OCI-LY7 (cell line): ENCODE measurements at regions not wholly inside any gene's neighbourhood (a gene's known extent, or its start where the extent isn't known, plus 50 kb on each side); places are given as distances from the start of the nearest gene placed in this dataset.

Experiments
- BruUV-seq: library from RNA; stranded (reverse); fragments of 400-500 nt; replicated peaks from 2 replicates; lab custom pipeline; 2021; lab: Mats Ljungman, UMichigan
- CTCF ChIA-PET: fragments of 300-600 bp; sonication (Branson Sonifier 250); formaldehyde crosslinking; loops from one replicate; lab custom pipeline; 2022; ENCODE audit warnings: antibody characterized with exemption; ENCODE audit not compliant: unreplicated experiment; lab: Charles Lee
- POLR2A ChIA-PET: fragments of 300-600 bp; sonication (Branson Sonifier 250); formaldehyde crosslinking; loops from one replicate; lab custom pipeline; 2022; ENCODE audit warnings: antibody characterized with exemption; lab: Charles Lee
- DNase-seq: peaks from one replicate; pipeline ENCODE4 v3.0.0-alpha.2; 2015; ENCODE audit warnings: low spot score
- H2AFZ ChIP-seq: fragments of 200-600 bp; sonication (generic), shearing (Covaris generic); 2 replicates; pipeline ENCODE4 v1.6.1; 2014; ENCODE audit warnings: mild to moderate bottlenecking, antibody characterized with exemption, low read length, moderate library complexity
- H3K27ac ChIP-seq: fragments of 200-600 bp; sonication (generic); 2 replicates; pipeline ENCODE4 v1.5.1; 2014; ENCODE audit warnings: mixed run types, low read depth, mild to moderate bottlenecking, moderate library complexity, low read length, inconsistent platforms; ENCODE audit not compliant: poor library complexity, severe bottlenecking
- H3K36me3 ChIP-seq: fragments of 200-600 bp; sonication (generic); 2 replicates; pipeline ENCODE4 v1.6.1; 2014; ENCODE audit warnings: mild to moderate bottlenecking, antibody characterized with exemption, low read length, moderate library complexity, mixed read lengths; ENCODE audit not compliant: insufficient read depth
- H3K4me1 ChIP-seq: fragments of 200-600 bp; sonication (generic); 2 replicates; pipeline ENCODE4 v1.5.1; 2014; ENCODE audit warnings: mild to moderate bottlenecking, low read length; ENCODE audit not compliant: insufficient read depth, poor library complexity, severe bottlenecking
- H3K4me2 ChIP-seq: fragments of 200-600 bp; sonication (generic); 2 replicates; pipeline ENCODE4 v1.6.1; 2014; ENCODE audit warnings: mild to moderate bottlenecking, low read length
- H3K4me3 ChIP-seq: fragments of 200-600 bp; sonication (generic); 2 replicates; pipeline ENCODE4 v1.5.1; 2014; ENCODE audit warnings: mild to moderate bottlenecking, low read depth, low read length; ENCODE audit not compliant: poor library complexity, severe bottlenecking
- H3K79me2 ChIP-seq: fragments of 200-600 bp; sonication (generic); 2 replicates; pipeline ENCODE4 v1.6.1; 2016; ENCODE audit warnings: low read depth, mild to moderate bottlenecking, low read length, moderate library complexity, mixed read lengths; ENCODE audit not compliant: insufficient read depth
- H3K9me2 ChIP-seq: fragments of 200-600 bp; sonication (generic); 2 replicates; pipeline ENCODE4 v1.6.1; 2016; ENCODE audit warnings: mild to moderate bottlenecking, low read length, mixed read lengths; ENCODE audit not compliant: insufficient read depth
- H3K9me3 ChIP-seq: fragments of 200-600 bp; sonication (generic); 2 replicates; pipeline ENCODE4 v1.6.1; 2014; ENCODE audit warnings: mild to moderate bottlenecking, mixed run types, low read length, mixed read lengths
- H4K20me1 ChIP-seq: fragments of 200-600 bp; sonication (generic); 2 replicates; pipeline ENCODE4 v1.6.1; 2014; ENCODE audit warnings: mild to moderate bottlenecking, antibody characterized with exemption, low read length, moderate library complexity, mixed read lengths; ENCODE audit not compliant: insufficient read depth
- CTCF ChIP-seq: fragments of 200-600 bp; sonication (generic); conservative IDR thresholded peaks from 2 replicates; pipeline ENCODE4 v1.5.1; 2014; ENCODE audit warnings: mild to moderate bottlenecking, antibody characterized with exemption, low read length, moderate library complexity, mixed read lengths
- EZH2phosphoT487 ChIP-seq: fragments of 200-600 bp; sonication (generic); IDR thresholded peaks from 2 replicates; pipeline ENCODE4 v1.6.1; 2018; ENCODE audit warnings: low read depth, borderline replicate concordance, mild to moderate bottlenecking, mixed run types, antibody characterized with exemption, low read length, moderate library complexity, mixed read lengths
- intact Hi-C: fragments of 100-400 bp; cut with micrococcal nuclease; formaldehyde crosslinking; loops from one replicate; pipeline ENCODE4 v1.10.0; 2022; ENCODE audit not compliant: unreplicated experiment

- no peak overlapping the region for H2AFZ ChIP-seq
- H3K4me3 ChIP-seq, result no peak overlapping the region
- intact Hi-C loops, result no loop called here
- H3K4me2 ChIP-seq, result no peak overlapping the region
- no peaks in the 10 kb centered on the region for H3K9me2 ChIP-seq
- no peak overlapping the region for H3K27ac ChIP-seq
- DNase-seq, result no peak
- no peaks in the 10 kb centered on the region for H3K9me3 ChIP-seq
- TF ChIP-seq EZH2phosphoT487 (no peak), CTCF (no peak)
- BruUV-seq, result no TSS peak
- no peaks in the 10 kb centered on the region for H3K36me3 ChIP-seq
- H4K20me1 ChIP-seq, result no peaks in the 10 kb centered on the region
- CTCF ChIA-PET, result no interaction called here
- no peaks in the 10 kb centered on the region for H3K4me1 ChIP-seq
- POLR2A ChIA-PET, result no interaction called here
- no peaks in the 10 kb centered on the region for H3K79me2 ChIP-seq
These were observed 92.8 kb upstream of the KCND2 start for GRCh38 chr7:120180221-120180620.

DNA sequence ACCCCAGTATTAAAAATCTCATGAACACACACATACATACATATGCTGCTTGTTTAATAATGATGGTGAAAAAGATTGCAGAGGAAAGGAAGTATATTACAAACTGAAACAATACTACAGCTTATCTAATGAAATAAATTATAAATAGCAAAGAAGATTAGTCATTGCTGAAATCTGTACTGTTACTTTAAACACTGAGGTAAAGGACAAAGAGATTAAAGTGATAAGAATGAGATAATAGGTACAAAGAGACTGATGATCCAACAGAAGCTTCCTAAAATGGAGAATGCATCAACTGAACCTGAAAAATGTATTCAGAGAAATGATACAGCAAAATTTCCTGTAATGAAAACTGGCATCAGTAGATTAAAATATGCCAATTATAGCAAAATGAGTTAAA lies 91.5 kb upstream of the KCND2 start:
- POLR2A ChIA-PET, result no interaction called here
- TF ChIP-seq EZH2phosphoT487, result no peak
- TF ChIP-seq CTCF, result no peak
- BruUV-seq, result no TSS peak
- no peaks in the 10 kb centered on the region for H3K9me2 ChIP-seq
- H3K4me1 ChIP-seq, result no peaks in the 10 kb centered on the region
- intact Hi-C loops, result no loop called here
- H3K9me3 ChIP-seq, result no peaks in the 10 kb centered on the region
- CTCF ChIA-PET, result no interaction called here
- DNase-seq, result no peak
- H4K20me1 ChIP-seq, result no peaks in the 10 kb centered on the region
- no peak overlapping the region for H3K4me3 ChIP-seq
- H3K27ac ChIP-seq, result no peak overlapping the region
- no peaks in the 10 kb centered on the region for H3K79me2 ChIP-seq
- no peak overlapping the region for H3K4me2 ChIP-seq
- no peaks in the 10 kb centered on the region for H3K36me3 ChIP-seq
- no peak overlapping the region for H2AFZ ChIP-seq

GRCh38 chr7:120184866-120185265 lies 88.1 kb upstream of the KCND2 start:
- BruUV-seq, result no TSS peak
- POLR2A ChIA-PET, result interaction anchor here (0.7 kb wide), 1 partner anchor 14 kb away, joined by 4 read pairs; no protein-coding TSS in a partner anchor
- CTCF ChIA-PET, result no interaction called here

More at GRCh38 chr7:120184866-120185265, 88.1 kb upstream of the KCND2 start:
- Histone ChIP-seq H3K4me3 (no peak overlapping the region), H3K36me3 (no peaks in the 10 kb centered on the region), H3K27ac (no peak overlapping the region), H3K4me1 (no peaks in the 10 kb centered on the region), H3K9me3 (no peaks in the 10 kb centered on the region), H2AFZ (no peak overlapping the region), H3K4me2 (no peak overlapping the region), H4K20me1 (no peaks in the 10 kb centered on the region), H3K9me2 (no peaks in the 10 kb centered on the region), H3K79me2 (no peaks in the 10 kb centered on the region)
- intact Hi-C loops, result no loop called here
- TF ChIP-seq EZH2phosphoT487 (no peak), CTCF (no peak)
- DNase-seq, result no peak
